OCI-LY1 (cell line): ENCODE measurements at regions not wholly inside any gene's neighbourhood (a gene's known extent, or its start where the extent isn't known, plus 50 kb on each side); places are given as distances from the start of the nearest gene placed in this dataset.

Experiments
- CTCF ChIP-seq: fragments of 200-600 bp; sonication (generic), shearing (Covaris generic); IDR thresholded peaks from 2 replicates; pipeline ENCODE4 v1.5.1; 2017; ENCODE audit warnings: mild to moderate bottlenecking, antibody characterized with exemption, low read length, moderate library complexity, mixed read lengths
- EZH2 ChIP-seq: fragments of 200-600 bp; sonication (generic), shearing (Covaris generic); IDR thresholded peaks from 2 replicates; pipeline ENCODE4 v1.8.0; 2017; ENCODE audit warnings: borderline replicate concordance, mixed run types, mild to moderate bottlenecking, antibody characterized with exemption, low read length, moderate library complexity, mixed read lengths

DNA sequence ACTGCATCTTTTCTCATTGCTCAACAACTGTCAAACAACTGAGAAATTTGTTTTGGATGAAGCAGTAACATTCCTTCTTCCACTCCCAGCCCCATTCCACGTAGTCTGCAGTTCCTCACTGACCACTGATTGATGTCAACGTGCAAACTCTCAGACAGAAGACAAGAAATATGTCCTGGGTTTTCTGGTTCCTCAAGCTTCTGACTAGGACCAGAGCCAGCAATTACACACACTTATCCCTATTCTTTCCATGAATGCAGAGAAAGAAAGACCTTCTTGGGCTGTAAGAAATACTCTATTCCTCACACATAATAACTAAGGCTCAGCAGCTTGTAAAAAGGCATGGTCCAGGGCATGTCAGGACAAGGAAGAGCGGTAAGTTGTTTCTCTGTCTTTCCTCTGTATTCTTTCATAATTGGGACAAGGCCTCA lies 790.1 kb upstream of the SLC35B3 start:
- TF ChIP-seq EZH2: no peak
- TF ChIP-seq CTCF: no peak
